CD8-positive, alpha-beta memory T cell (primary cell): ENCODE measurements at regions not wholly inside any gene's neighbourhood (a gene's known extent, or its start where the extent isn't known, plus 50 kb on each side); places are given as distances from the start of the nearest gene placed in this dataset.

Experiments used
- CTCF ChIA-PET: fragments of 350-600 bp; sonication (Branson Sonifier 250); formaldehyde crosslinking; loops from one replicate; lab custom pipeline; 2021; ENCODE audit warnings: antibody characterized with exemption; lab: Charles Lee
- POLR2A ChIA-PET: fragments of 350-600 bp; sonication (Branson Sonifier 250); formaldehyde crosslinking; loops from one replicate; lab custom pipeline; 2021; ENCODE audit warnings: antibody characterized with exemption; lab: Charles Lee
- DNase-seq, 5 donors: peaks; one replicate each; pipeline versions ENCODE4 v3.0.0 to v3.0.0-alpha.2; 2020 to 2022; ENCODE audit warnings: mixed read lengths in 1 of 5
- H3K27ac ChIP-seq: one replicate; pipeline ENCODE4 v1.7.0; 2013; ENCODE audit warnings: low read depth, mild to moderate bottlenecking, low read length, moderate library complexity
- H3K27me3 ChIP-seq: 2 replicates; pipeline ENCODE4 v1.7.0; 2013; ENCODE audit warnings: low read length, mild to moderate bottlenecking; ENCODE audit not compliant: insufficient read depth, poor library complexity, severe bottlenecking
- H3K36me3 ChIP-seq: 2 replicates; pipeline ENCODE4 v1.7.0; 2013; ENCODE audit warnings: mild to moderate bottlenecking, low read length, moderate library complexity; ENCODE audit not compliant: insufficient read depth
- H3K4me1 ChIP-seq: 2 replicates; pipeline ENCODE4 v1.7.0; 2013; ENCODE audit warnings: mild to moderate bottlenecking, low read length, moderate library complexity; ENCODE audit not compliant: insufficient read depth
- H3K4me3 ChIP-seq: 2 replicates; pipeline ENCODE4 v1.7.0; 2013; ENCODE audit warnings: mild to moderate bottlenecking, low read length
- H3K9me3 ChIP-seq: 2 replicates; pipeline ENCODE4 v1.7.0; 2013; ENCODE audit warnings: mild to moderate bottlenecking, low read length
- H3K27ac Mint-ChIP-seq, 8 donors: one replicate each; pipeline ENCODE4 v1.8.0; 2020 to 2021; ENCODE audit warnings: mixed read lengths in 8 of 8, mild to moderate bottlenecking in 6 of 8, inconsistent platforms in 3 of 8, moderate library complexity in 3 of 8
- H3K27me3 Mint-ChIP-seq, 2 donors: one replicate each; pipeline ENCODE4 v1.8.0; 2020 to 2021; ENCODE audit warnings: mixed read lengths in 2 of 2, mild to moderate bottlenecking in 1 of 2, moderate library complexity in 1 of 2
- H3K36me3 Mint-ChIP-seq, 3 donors: one replicate each; pipeline ENCODE4 v1.8.0; 2020 to 2021; ENCODE audit warnings: mixed read lengths in 3 of 3, inconsistent platforms in 1 of 3, mild to moderate bottlenecking in 1 of 3
- H3K4me1 Mint-ChIP-seq, 3 donors: one replicate each; pipeline ENCODE4 v1.8.0; 2020 to 2021; ENCODE audit warnings: mixed read lengths in 3 of 3, inconsistent platforms in 1 of 3, mild to moderate bottlenecking in 1 of 3
- H3K4me3 Mint-ChIP-seq, 7 donors: one replicate each; pipeline ENCODE4 v1.8.0; 2020 to 2021; ENCODE audit warnings: mixed read lengths in 7 of 7, mild to moderate bottlenecking in 6 of 7, moderate library complexity in 4 of 7, inconsistent platforms in 2 of 7
- H3K9me3 Mint-ChIP-seq, 5 donors: one replicate each; pipeline ENCODE4 v1.8.0; 2020 to 2022; ENCODE audit warnings: mixed read lengths in 5 of 5, mild to moderate bottlenecking in 3 of 5, moderate library complexity in 2 of 5, inconsistent platforms in 1 of 5

GRCh38 chr10:130723704-130724103 is 587.5 kb downstream of the GLRX3 start:
- peaks cover 0 to 4% of the 10 kb centered on the region in 2 donors for H3K27me3 Mint-ChIP-seq
- no peaks in the 10 kb centered on the region for H3K36me3 ChIP-seq
- H3K4me3 Mint-ChIP-seq: no peak overlapping the region
- H3K27me3 ChIP-seq: no peaks in the 10 kb centered on the region
- no peak overlapping the region for H3K27ac Mint-ChIP-seq
- H3K9me3 Mint-ChIP-seq: peaks cover 0 to 11% (median 0%) of the 10 kb centered on the region in 5 donors
- no peaks in the 10 kb centered on the region for H3K9me3 ChIP-seq
- ChIA-PET POLR2A (no interaction called here), CTCF (no interaction called here)
- H3K4me3 ChIP-seq: no peak overlapping the region
- no peak overlapping the region for H3K27ac ChIP-seq
- DNase-seq: no peak
- H3K36me3 Mint-ChIP-seq: no peaks in the 10 kb centered on the region
- no peaks in the 10 kb centered on the region for H3K4me1 Mint-ChIP-seq
- H3K4me1 ChIP-seq: no peaks in the 10 kb centered on the region

- Histone ChIP-seq H3K4me1 (no peaks in the 10 kb centered on the region), H3K36me3 (no peaks in the 10 kb centered on the region), H3K27ac (no peak overlapping the region), H3K27me3 (no peaks in the 10 kb centered on the region), H3K9me3 (no peaks in the 10 kb centered on the region), H3K4me3 (no peak overlapping the region)
- Mint-ChIP-seq H3K27me3 (peaks cover 0 to 4% of the 10 kb centered on the region in 2 donors), H3K36me3 (no peaks in the 10 kb centered on the region), H3K4me3 (no peak overlapping the region), H3K4me1 (no peaks in the 10 kb centered on the region), H3K9me3 (peaks cover 0 to 11% (median 0%) of the 10 kb centered on the region in 5 donors), H3K27ac (no peak overlapping the region)
- CTCF ChIA-PET: no interaction called here
- POLR2A ChIA-PET: no interaction called here
- no peak for DNase-seq
Measured at GRCh38 chr10:130725474-130725970, 586.0 kb downstream of the TCERG1L start.

- POLR2A ChIA-PET: no interaction called here
- DNase-seq: no peak
Measured at GRCh38 chr10:130726996-130727725, 584.4 kb downstream of the TCERG1L start.

GRCh38 chr10:130727766-130728490 is 583.6 kb downstream of the TCERG1L start:
- no peak overlapping the region for H3K4me3 Mint-ChIP-seq
- no peaks in the 10 kb centered on the region for H3K9me3 ChIP-seq
- no peak overlapping the region for H3K27ac ChIP-seq
- H3K27me3 Mint-ChIP-seq: peaks cover 0 to 4% of the 10 kb centered on the region in 2 donors
- ChIA-PET POLR2A (no interaction called here), CTCF (no interaction called here)
- H3K36me3 Mint-ChIP-seq: no peaks in the 10 kb centered on the region
- no peak for DNase-seq
- no peaks in the 10 kb centered on the region for H3K4me1 ChIP-seq
- no peaks in the 10 kb centered on the region for H3K36me3 ChIP-seq
- no peaks in the 10 kb centered on the region for H3K4me1 Mint-ChIP-seq
- H3K4me3 ChIP-seq: no peak overlapping the region
- H3K27me3 ChIP-seq: no peaks in the 10 kb centered on the region
- no peak overlapping the region for H3K27ac Mint-ChIP-seq
- peaks cover 0 to 7% (median 0%) of the 10 kb centered on the region in 5 donors for H3K9me3 Mint-ChIP-seq

More at GRCh38 chr10:130726996-130727725, 584.4 kb downstream of the TCERG1L start:
- H3K27ac Mint-ChIP-seq: no peak overlapping the region
- no peaks in the 10 kb centered on the region for H3K4me1 ChIP-seq
- no peaks in the 10 kb centered on the region for H3K27me3 ChIP-seq
- no peak overlapping the region for H3K27ac ChIP-seq
- CTCF ChIA-PET: no interaction called here
- H3K9me3 Mint-ChIP-seq: peaks cover 0 to 7% (median 0%) of the 10 kb centered on the region in 5 donors
- H3K36me3 Mint-ChIP-seq: no peaks in the 10 kb centered on the region
- H3K4me1 Mint-ChIP-seq: no peaks in the 10 kb centered on the region
- H3K36me3 ChIP-seq: no peaks in the 10 kb centered on the region
- H3K9me3 ChIP-seq: no peaks in the 10 kb centered on the region
- H3K4me3 Mint-ChIP-seq: no peak overlapping the region
- peaks cover 0 to 4% of the 10 kb centered on the region in 2 donors for H3K27me3 Mint-ChIP-seq
- H3K4me3 ChIP-seq: no peak overlapping the region

GRCh38 chr10:130728531-130729215 is 582.8 kb downstream of the TCERG1L start:
- Mint-ChIP-seq H3K4me1 (no peaks in the 10 kb centered on the region), H3K27ac (no peak overlapping the region), H3K9me3 (peaks cover 0 to 7% (median 0%) of the 10 kb centered on the region in 5 donors), H3K36me3 (no peaks in the 10 kb centered on the region), H3K4me3 (no peak overlapping the region), H3K27me3 (peaks cover 0 to 4% of the 10 kb centered on the region in 2 donors)
- Histone ChIP-seq H3K36me3 (no peaks in the 10 kb centered on the region), H3K4me3 (no peak overlapping the region), H3K27ac (no peak overlapping the region), H3K27me3 (no peaks in the 10 kb centered on the region), H3K4me1 (no peaks in the 10 kb centered on the region), H3K9me3 (no peaks in the 10 kb centered on the region)
- no peak for DNase-seq
- ChIA-PET POLR2A (no interaction called here), CTCF (no interaction called here)

GRCh38 chr10:130729876-130730275 is 581.6 kb downstream of the TCERG1L start:
- no peak overlapping the region for H3K27ac ChIP-seq
- POLR2A ChIA-PET: no interaction called here
- Mint-ChIP-seq H3K27ac (no peak overlapping the region), H3K36me3 (no peaks in the 10 kb centered on the region), H3K27me3 (peaks cover 0 to 2% of the 10 kb centered on the region in 2 donors), H3K9me3 (peaks cover 4 to 7% (median 7%) of the 10 kb centered on the region in 5 donors), H3K4me1 (no peaks in the 10 kb centered on the region), H3K4me3 (no peak overlapping the region)
- no peaks in the 10 kb centered on the region for H3K27me3 ChIP-seq
- H3K36me3 ChIP-seq: no peaks in the 10 kb centered on the region
- no peaks in the 10 kb centered on the region for H3K9me3 ChIP-seq
- DNase-seq: no peak
- CTCF ChIA-PET: no interaction called here
- H3K4me3 ChIP-seq: no peak overlapping the region
- H3K4me1 ChIP-seq: no peaks in the 10 kb centered on the region

GRCh38 chr10:130737186-130737585 is 574.3 kb downstream of the TCERG1L start:
- POLR2A ChIA-PET: no interaction called here
- H3K27me3 ChIP-seq: no peaks in the 10 kb centered on the region
- no peak overlapping the region for H3K4me3 ChIP-seq
- DNase-seq: no peak
- H3K36me3 ChIP-seq: no peaks in the 10 kb centered on the region
- peak overlapping the region in 1 of 7 donors; percentile 9 for H3K4me3 Mint-ChIP-seq
- peaks cover 7 to 14% (median 10%) of the 10 kb centered on the region in 5 donors for H3K9me3 Mint-ChIP-seq
- no peaks in the 10 kb centered on the region for H3K36me3 Mint-ChIP-seq
- no peak overlapping the region for H3K27ac ChIP-seq
- peaks cover 0 to 8% of the 10 kb centered on the region in 2 donors for H3K27me3 Mint-ChIP-seq
- H3K4me1 ChIP-seq: no peaks in the 10 kb centered on the region
- CTCF ChIA-PET: no interaction called here
- no peaks in the 10 kb centered on the region for H3K4me1 Mint-ChIP-seq
- no peak overlapping the region for H3K27ac Mint-ChIP-seq
- no peaks in the 10 kb centered on the region for H3K9me3 ChIP-seq

- Mint-ChIP-seq H3K36me3 (no peaks in the 10 kb centered on the region), H3K4me3 (no peak overlapping the region), H3K27me3 (peaks cover 0 to 8% of the 10 kb centered on the region in 2 donors), H3K27ac (no peak overlapping the region), H3K9me3 (peaks cover 7 to 14% (median 10%) of the 10 kb centered on the region in 5 donors), H3K4me1 (no peaks in the 10 kb centered on the region)
- POLR2A ChIA-PET: no interaction called here
- Histone ChIP-seq H3K27me3 (no peaks in the 10 kb centered on the region), H3K4me3 (no peak overlapping the region), H3K27ac (no peak overlapping the region), H3K36me3 (no peaks in the 10 kb centered on the region), H3K4me1 (no peaks in the 10 kb centered on the region), H3K9me3 (no peaks in the 10 kb centered on the region)
- CTCF ChIA-PET: no interaction called here
- no peak for DNase-seq
Measured at GRCh38 chr10:130737621-130738020, 573.9 kb downstream of the TCERG1L start.
